22Rv1 (cell line): ENCODE measurements at regions not wholly inside any gene's neighbourhood (a gene's known extent, or its start where the extent isn't known, plus 50 kb on each side); places are given as distances from the start of the nearest gene placed in this dataset.

Source experiments
- CTCF ChIP-seq: fragments of 450-650 bp; IDR thresholded peaks from 2 replicates; pipeline ENCODE4 v1.5.1; 2017; ENCODE audit warnings: mild to moderate bottlenecking
- ZFX ChIP-seq: fragments of 450-650 bp; IDR thresholded peaks from 2 replicates; pipeline ENCODE4 v1.6.1; 2017; ENCODE audit warnings: antibody characterized with exemption, borderline replicate concordance

- TF ChIP-seq CTCF (no peak), ZFX (no peak)
These were observed 154.9 kb upstream of the KRR1 start for GRCh38 chr12:75666126-75666938.
